GM23338 (cell line): ENCODE measurements at regions not wholly inside any gene's neighbourhood (a gene's known extent, or its start where the extent isn't known, plus 50 kb on each side); places are given as distances from the start of the nearest gene placed in this dataset.

Source experiments
- CREB1 ChIP-seq: fragments of 250-450 bp; sonication (Bioruptor Pico); IDR thresholded peaks from 2 replicates; pipeline ENCODE4 v1.5.0; 2020; ENCODE audit warnings: low read depth, mild to moderate bottlenecking, moderate library complexity
- ETS1 ChIP-seq: IDR thresholded peaks from 2 replicates; pipeline ENCODE4 v1.6.1; 2016; ENCODE audit warnings: antibody characterized with exemption
- EZH2 ChIP-seq: fragments of 200-600 bp; sonication (generic); IDR thresholded peaks from one replicate; pipeline ENCODE4 v1.8.0; 2017; ENCODE audit warnings: antibody characterized with exemption, mild to moderate bottlenecking, low read depth; ENCODE audit not compliant: unreplicated experiment
- EZH2phosphoT487 ChIP-seq: fragments of 200-600 bp; sonication (generic); IDR thresholded peaks from one replicate; pipeline ENCODE4 v1.8.1; 2018; ENCODE audit warnings: antibody characterized with exemption; ENCODE audit not compliant: unreplicated experiment
- JUNB ChIP-seq: IDR thresholded peaks from one replicate; pipeline ENCODE4 v1.6.1; 2016; ENCODE audit warnings: antibody characterized with exemption; ENCODE audit not compliant: unreplicated experiment
- POLR2AphosphoS5 ChIP-seq: IDR thresholded peaks from 2 replicates; pipeline ENCODE4 v1.6.1; 2016; ENCODE audit warnings: antibody characterized with exemption, low read depth
- ZNF331 ChIP-seq: fragments of 250-450 bp; sonication (Bioruptor Pico); IDR thresholded peaks from 2 replicates; pipeline ENCODE4 v1.5.0; 2020; ENCODE audit warnings: low read depth, mild to moderate bottlenecking, moderate library complexity
- ZNF462 ChIP-seq: fragments of 250-450 bp; sonication (Bioruptor Pico); IDR thresholded peaks from 2 replicates; pipeline ENCODE4 v1.5.0; 2020; ENCODE audit warnings: mild to moderate bottlenecking, moderate library complexity

- TF ChIP-seq ZNF462: no peak
- TF ChIP-seq CREB1 (CRISPR knock-in tag): no peak
- no peak for TF ChIP-seq ETS1
- TF ChIP-seq POLR2AphosphoS5: no peak
- no peak for TF ChIP-seq EZH2
- no peak for TF ChIP-seq ZNF331 (CRISPR knock-in tag)
- TF ChIP-seq JUNB: no peak
- TF ChIP-seq EZH2phosphoT487: no peak
Measured at GRCh38 chr5:126351153-126351552, 72.1 kb upstream of the GRAMD2B start (continued).
